ENCODE measurements at regions not wholly inside any gene's neighbourhood (a gene's known extent, or its start where the extent isn't known, plus 50 kb on each side); places are given as distances from the start of the nearest gene placed in this dataset.

- H3K9me2 ChIP-seq (ENCODE audit: insufficient read depth), result no peaks in the 10 kb centered on the region
- H3K9ac ChIP-seq (ENCODE audit: low read length), result no peak overlapping the region
- no TSS peak for BruUV-seq (replicated peaks)
- H3K4me1 ChIP-seq (ENCODE audit: control insufficient read depth in 1 of 2, insufficient read depth in 2 of 2, low read length in 2 of 2), result no peaks in the 10 kb centered on the region
- intact Hi-C loops (cut with micrococcal nuclease), result no loop called here
- no peaks in the 10 kb centered on the region for H3K9me3 ChIP-seq (ENCODE audit: control insufficient read depth in 1 of 2, insufficient read depth in 1 of 2, low read depth in 1 of 2, low read length in 2 of 2)
- ChIA-PET RAD21 (ENCODE audit: low non-redundant PET in 1 of 2, low total read pairs in 2 of 2, uncharacterized antibody in 2 of 2, unreplicated experiment in 2 of 2) (no interaction called here), POLR2A (no interaction called here), CTCF (no interaction called here)
- H2AFZ ChIP-seq (ENCODE audit: low read depth, low read length, poor library complexity, severe bottlenecking), result no peak overlapping the region
- TF ChIP-seq ZFX (IDR thresholded peaks at IDR 0.05) (no peak), EGR1 (IDR thresholded peaks at IDR 0.05; ENCODE audit: low read depth) (no peak), CBX3 (IDR thresholded peaks at IDR 0.05; ENCODE audit: low read depth) (no peak), POLR2AphosphoS5 (IDR thresholded peaks at IDR 0.05; ENCODE audit: low read depth, low read length) (no peak), EZH2 (IDR thresholded peaks at IDR 0.05) (no peak), FOSL1 (IDR thresholded peaks at IDR 0.05; ENCODE audit: low read depth) (no peak), JUND (IDR thresholded peaks at IDR 0.05) (no peak), RAD21 (IDR thresholded peaks at IDR 0.05; ENCODE audit: low read depth) (no peak), ZBTB33 (IDR thresholded peaks at IDR 0.05; ENCODE audit: extremely low read depth, insufficient replicate concordance, low read length) (no peak), ZNF274 (IDR thresholded peaks at IDR 0.05; ENCODE audit: low read depth, low read length) (no peak), CTCF (IDR thresholded peaks at IDR 0.05 in 2 of 3, conservative IDR thresholded peaks at IDR 0.05 in 1 of 3; ENCODE audit: borderline replicate concordance in 1 of 3, insufficient read depth in 1 of 3, low read depth in 2 of 3, low read length in 2 of 3) (no peak), SRF (IDR thresholded peaks at IDR 0.05; ENCODE audit: low read depth) (no peak), YY1 (IDR thresholded peaks at IDR 0.05; ENCODE audit: extremely low read depth, insufficient replicate concordance, low read depth, low read length) (no peak), TCF7L2 (IDR thresholded peaks at IDR 0.05; ENCODE audit: borderline replicate concordance, extremely low read depth, insufficient read depth, insufficient read length) (no peak), MAX (IDR thresholded peaks at IDR 0.05) (no peak), CEBPB (IDR thresholded peaks at IDR 0.05; ENCODE audit: low read depth) (no peak), ATF3 (IDR thresholded peaks at IDR 0.05) (no peak), SP1 (IDR thresholded peaks at IDR 0.05; ENCODE audit: low read depth) (no peak), EZH2phosphoT487 (IDR thresholded peaks at IDR 0.05; ENCODE audit: borderline replicate concordance) (no peak), POLR2A (IDR thresholded peaks at IDR 0.05; ENCODE audit: borderline replicate concordance, extremely low read depth, insufficient read depth, insufficient read length) (no peak)
- no peaks in the 10 kb centered on the region for H3K79me2 ChIP-seq (ENCODE audit: insufficient read depth, low read length)
- no peak for ATAC-seq
- no peaks in the 10 kb centered on the region for H3K27me3 ChIP-seq (ENCODE audit: insufficient read depth, low read length)
- H3K4me2 ChIP-seq (ENCODE audit: low read length), result no peak overlapping the region
- H4K20me1 ChIP-seq (ENCODE audit: insufficient read depth), result no peaks in the 10 kb centered on the region
- H3K36me3 ChIP-seq (ENCODE audit: control insufficient read depth in 1 of 2, insufficient read depth in 2 of 2, low read length in 2 of 2), result no peaks in the 10 kb centered on the region
- no peak overlapping the region for H3K27ac ChIP-seq (ENCODE audit: low read depth, low read length)
- DNase-seq (ENCODE audit: low read depth, low spot score), result no peak
- no peak overlapping the region for H3K4me3 ChIP-seq (replicated peaks in 1 of 2; ENCODE audit: low read depth in 1 of 2, low read length in 2 of 2)
These were observed 1132.9 kb upstream of the ZEB2 start for GRCh38 chr2:145652571-145653545.
